Esophagus muscularis mucosa (tissue), 4 donors: ENCODE measurements at regions not wholly inside any gene's neighbourhood (a gene's known extent, or its start where the extent isn't known, plus 50 kb on each side); places are given as distances from the start of the nearest gene placed in this dataset.

Experiments used
- CTCF ChIP-seq, 3 experiments: fragments of 200-600 bp in 2 of 3; fragments of 450-650 bp in 1 of 3; sonication (generic) in 2 of 3; IDR thresholded peaks; one replicate each; pipeline ENCODE4 v1.5.1; 2017 to 2019; ENCODE audit warnings: antibody characterized with exemption in 3 of 3, mild to moderate bottlenecking in 2 of 3, moderate library complexity in 1 of 3
- EP300 ChIP-seq: sonication (generic); formaldehyde crosslinking; IDR thresholded peaks from one replicate; pipeline ENCODE4 v1.6.1; 2017; ENCODE audit warnings: antibody characterized with exemption
- POLR2A ChIP-seq: fragments of 450-650 bp; IDR thresholded peaks from one replicate; pipeline ENCODE4 v1.6.1; 2017; ENCODE audit warnings: antibody characterized with exemption, moderate library complexity, mild to moderate bottlenecking, low read depth
- POLR2AphosphoS5 ChIP-seq, 2 donors: sonication (generic); formaldehyde crosslinking; IDR thresholded peaks; one replicate each; pipeline ENCODE4 v1.6.1; 2017; ENCODE audit warnings: antibody characterized with exemption in 2 of 2

- no peak for TF ChIP-seq EP300
- TF ChIP-seq CTCF (IDR thresholded peaks at IDR 0.05), result no peak
- TF ChIP-seq POLR2A, result no peak
- no peak for TF ChIP-seq POLR2AphosphoS5 (IDR thresholded peaks at IDR 0.05)
These were observed 1233.6 kb upstream of the TMEFF2 start for GRCh38 chr2:193428336-193428818.
